GM12878 (cell line): ENCODE measurements at regions not wholly inside any gene's neighbourhood (a gene's known extent, or its start where the extent isn't known, plus 50 kb on each side); places are given as distances from the start of the nearest gene placed in this dataset.

ENCODE experiments used
- ATAC-seq: fragments of 200-7000 bp; cut with Tn5 transposase; 3 replicates; pipeline ENCODE4 v1.9.1; 2020; ENCODE audit warnings: mild to moderate bottlenecking, moderate library complexity
- BruUV-seq: library from RNA; stranded (reverse); fragments of 400-500 nt; replicated peaks from 2 replicates; lab custom pipeline; 2021; lab: Mats Ljungman, UMichigan
- CTCF ChIA-PET: fragments of 300-600 bp; sonication (Branson Sonifier 250); formaldehyde crosslinking; extraction: SDS; loops from one replicate; lab custom pipeline; 2021; ENCODE audit warnings: inconsistent platforms; lab: Yijun Ruan, JAX
- POLR2A ChIA-PET: fragments of 350-600 bp; formaldehyde crosslinking; extraction: SDS; loops from one replicate; lab custom pipeline; 2021; ENCODE audit warnings: inconsistent platforms; lab: Charles Lee
- RAD21 ChIA-PET: fragments of 300-600 bp; sonication (Branson Sonifier 250); formaldehyde crosslinking; loops from one replicate; lab custom pipeline; 2023; ENCODE audit warnings: antibody characterized with exemption; ENCODE audit not compliant: unreplicated experiment; lab: Charles Lee
- SMC1A ChIA-PET: fragments of 300-600 bp; sonication (Branson Sonifier 250); formaldehyde crosslinking; loops from one replicate; lab custom pipeline; 2023; ENCODE audit not compliant: unreplicated experiment, uncharacterized antibody; lab: Charles Lee
- DNase-seq: peaks from one replicate; pipeline ENCODE4 v3.0.0-alpha.2; 2011; ENCODE audit warnings: low read depth, low spot score
- FAIRE-seq: peaks from 3 replicates; lab custom pipeline; 2011; peaks lifted over from hg19 to GRCh38; lab: Jason Lieb, UNC
- H2AFZ ChIP-seq: 2 replicates; pipeline ENCODE4 v1.6.0; 2011; ENCODE audit warnings: low read depth, low read length, control low read depth; ENCODE audit not compliant: control insufficient read depth
- H3K27ac ChIP-seq: 2 replicates; pipeline ENCODE4 v1.5.1; 2011; ENCODE audit warnings: control low read depth; ENCODE audit not compliant: control insufficient read depth, insufficient read depth
- H3K27me3 ChIP-seq, 2 experiments: replicated peaks in 1 of 2; 2 replicates each; pipeline versions ENCODE4 v1.6.0 to v1.6.1; 2011; ENCODE audit warnings: low read length in 1 of 2; ENCODE audit not compliant: control insufficient read depth in 2 of 2, insufficient read depth in 2 of 2
- H3K36me3 ChIP-seq, 2 experiments: 2 replicates each; pipeline ENCODE4 v1.5.1; 2011; ENCODE audit warnings: low read length in 1 of 2; ENCODE audit not compliant: control insufficient read depth in 2 of 2, insufficient read depth in 2 of 2
- H3K4me1 ChIP-seq: 2 replicates; pipeline ENCODE4 v1.6.1; 2011; ENCODE audit warnings: mild to moderate bottlenecking, low read length, moderate library complexity, mixed read lengths; ENCODE audit not compliant: control insufficient read depth, insufficient read depth
- H3K4me2 ChIP-seq: 2 replicates; pipeline ENCODE4 v1.6.0; 2011; ENCODE audit warnings: control low read depth; ENCODE audit not compliant: control insufficient read depth, insufficient read depth
- H3K4me3 ChIP-seq: fragments of 200-600 bp; sonication (generic); 2 replicates; pipeline ENCODE4 v1.5.1; 2016
- H3K79me2 ChIP-seq: 2 replicates; pipeline ENCODE4 v1.6.0; 2011; ENCODE audit warnings: low read length; ENCODE audit not compliant: control insufficient read depth, insufficient read depth
- H3K9ac ChIP-seq: 2 replicates; pipeline ENCODE4 v1.8.0; 2011; ENCODE audit warnings: low read length, control low read depth, mixed read lengths; ENCODE audit not compliant: control insufficient read depth, insufficient read depth
- H3K9me3 ChIP-seq: replicated peaks from 3 replicates; pipeline ENCODE4 v1.5.1; 2011; ENCODE audit warnings: mild to moderate bottlenecking, low read length; ENCODE audit not compliant: control insufficient read depth, insufficient read depth
- H4K20me1 ChIP-seq: 2 replicates; pipeline ENCODE4 v1.6.0; 2011; ENCODE audit not compliant: control insufficient read depth, insufficient read depth
- BHLHE40 ChIP-seq, 2 experiments: fragments of 450-650 bp in 1 of 2; IDR thresholded peaks; 2 replicates each; pipeline ENCODE4 v1.6.1; 2011 to 2017; ENCODE audit warnings: low read depth in 2 of 2, borderline replicate concordance in 1 of 2, improper control_type of control experiment in 1 of 2, low read length in 1 of 2, mild to moderate bottlenecking in 1 of 2
- CBFB ChIP-seq: IDR thresholded peaks from 2 replicates; pipeline ENCODE4 v1.6.1; 2016; ENCODE audit warnings: antibody characterized with exemption, low read depth
- CHD4 ChIP-seq: fragments of 200-600 bp; sonication (generic); IDR thresholded peaks from 2 replicates; pipeline ENCODE4 v1.6.1; 2016; ENCODE audit warnings: mild to moderate bottlenecking
- NFIC ChIP-seq: IDR thresholded peaks from 2 replicates; pipeline ENCODE4 v1.6.1; 2012; ENCODE audit warnings: low read depth, mild to moderate bottlenecking, inconsistent platforms, low read length, moderate library complexity
- NFYB ChIP-seq: IDR thresholded peaks from 2 replicates; pipeline ENCODE4 v1.6.1; 2011; ENCODE audit warnings: low read depth, mild to moderate bottlenecking, low read length, improper control_type of control experiment, moderate library complexity; ENCODE audit not compliant: insufficient read depth
- POLR2AphosphoS2 ChIP-seq: IDR thresholded peaks from 2 replicates; pipeline ENCODE4 v1.6.1; 2011; ENCODE audit warnings: low read depth, mild to moderate bottlenecking, low read length, improper control_type of control experiment, moderate library complexity
- RELA ChIP-seq: fragments of 450-650 bp; IDR thresholded peaks from 2 replicates; pipeline ENCODE4 v1.8.0; 2014; ENCODE audit warnings: borderline replicate concordance; ENCODE audit not compliant: partially characterized antibody
- TAF1 ChIP-seq: IDR thresholded peaks from 2 replicates; pipeline ENCODE4 v1.6.1; 2011; ENCODE audit warnings: mild to moderate bottlenecking, low read depth, low read length, borderline replicate concordance
- TCF12 ChIP-seq: IDR thresholded peaks from 2 replicates; pipeline ENCODE4 v1.6.1; 2011; ENCODE audit warnings: low read depth, mild to moderate bottlenecking, low read length
- WRNIP1 ChIP-seq: IDR thresholded peaks from 2 replicates; pipeline ENCODE4 v1.6.1; 2011; ENCODE audit warnings: low read depth, low read length, improper control_type of control experiment, borderline replicate concordance
- WGBS: methylation state at CpG from one replicate; pipeline ENCODE4 v1.1.6; 2016; ENCODE audit warnings: low lambda C conversion rate; ENCODE audit not compliant: insufficient replicate concordance, insufficient coverage; ENCODE audit errors: missing lambda C conversion rate; 5-methylcytosine and 5-hydroxymethylcytosine counted together
- in situ Hi-C: fragments of 300-500 bp; cut with MboI; formaldehyde crosslinking; loops from 9 replicates; pipeline ENCODE4 v1.14.3; 2018; ENCODE audit warnings: mixed read lengths
- intact Hi-C: fragments of 100-400 bp; cut with micrococcal nuclease; formaldehyde crosslinking; loops from one replicate; pipeline ENCODE4 v1.14.2; 2022; ENCODE audit not compliant: unreplicated experiment
- TF ChIP-seq, protein P1 (sequence below): IDR thresholded peaks from 2 replicates; pipeline ENCODE4 v1.6.1; 2012; ENCODE audit warnings: low read depth, low read length, improper control_type of control experiment
- TF ChIP-seq, protein P2 (sequence below): IDR thresholded peaks from 2 replicates; pipeline ENCODE4 v1.6.1; 2011; ENCODE audit warnings: low read depth, mild to moderate bottlenecking, low read length, moderate library complexity, borderline replicate concordance; ENCODE audit errors: extremely low read depth

- ChIA-PET CTCF (interaction anchor here (2.0 kb wide), 1 partner anchor 174 kb away, joined by 5 read pairs; no protein-coding TSS in a partner anchor), RAD21 (no interaction called here), SMC1A (no interaction called here), POLR2A (no interaction called here)
- ATAC-seq = no peak
- no peak overlapping the region for H3K9ac ChIP-seq
- peaks cover 3 to 8% of the 10 kb centered on the region in 2 experiments for H3K27me3 ChIP-seq
- no peak overlapping the region for H3K4me3 ChIP-seq
- no peaks in the 10 kb centered on the region for H3K36me3 ChIP-seq
- no peaks in the 10 kb centered on the region for H4K20me1 ChIP-seq
- intact Hi-C loops = no loop called here
- no peak overlapping the region for H3K27ac ChIP-seq
- no peaks in the 10 kb centered on the region for H3K4me1 ChIP-seq
- no peak for DNase-seq
- no peak for FAIRE-seq
- no peak overlapping the region for H3K4me2 ChIP-seq
- no peaks in the 10 kb centered on the region for H3K9me3 ChIP-seq
- H3K79me2 ChIP-seq = no peaks in the 10 kb centered on the region
- TF ChIP-seq TCF12 (no peak), BHLHE40 (IDR thresholded peaks at IDR 0.05; ENCODE audit: borderline replicate concordance in 1 of 2, low read depth in 2 of 2, low read length in 1 of 2) (no peak), CBFB (no peak), POLR2AphosphoS2 (no peak), TAF1 (no peak), WRNIP1 (no peak), NFYB (no peak), NFIC (no peak), CHD4 (no peak), RELA (no peak)
- TF ChIP-seq, protein P1, sequence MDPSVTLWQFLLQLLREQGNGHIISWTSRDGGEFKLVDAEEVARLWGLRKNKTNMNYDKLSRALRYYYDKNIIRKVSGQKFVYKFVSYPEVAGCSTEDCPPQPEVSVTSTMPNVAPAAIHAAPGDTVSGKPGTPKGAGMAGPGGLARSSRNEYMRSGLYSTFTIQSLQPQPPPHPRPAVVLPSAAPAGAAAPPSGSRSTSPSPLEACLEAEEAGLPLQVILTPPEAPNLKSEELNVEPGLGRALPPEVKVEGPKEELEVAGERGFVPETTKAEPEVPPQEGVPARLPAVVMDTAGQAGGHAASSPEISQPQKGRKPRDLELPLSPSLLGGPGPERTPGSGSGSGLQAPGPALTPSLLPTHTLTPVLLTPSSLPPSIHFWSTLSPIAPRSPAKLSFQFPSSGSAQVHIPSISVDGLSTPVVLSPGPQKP = no peak
- TF ChIP-seq, protein P2, sequence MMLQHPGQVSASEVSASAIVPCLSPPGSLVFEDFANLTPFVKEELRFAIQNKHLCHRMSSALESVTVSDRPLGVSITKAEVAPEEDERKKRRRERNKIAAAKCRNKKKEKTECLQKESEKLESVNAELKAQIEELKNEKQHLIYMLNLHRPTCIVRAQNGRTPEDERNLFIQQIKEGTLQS = no peak
- H2AFZ ChIP-seq = no peak overlapping the region
- 45% methylated on average over 12 of the region's 12 CpGs for WGBS
- in situ Hi-C loops = no loop called here
- BruUV-seq = no TSS peak
Measured at GRCh38 chr17:79217473-79218135, 143.0 kb downstream of the ENGASE start.
